Skeletal muscle satellite cell (primary cell): ENCODE measurements at regions not wholly inside any gene's neighbourhood (a gene's known extent, or its start where the extent isn't known, plus 50 kb on each side); places are given as distances from the start of the nearest gene placed in this dataset.

ENCODE experiments used
- H3K27me3 ChIP-seq: 2 replicates; pipeline ENCODE4 v1.7.0; 2013; ENCODE audit warnings: low read length; ENCODE audit not compliant: control insufficient read depth, insufficient read depth
- H3K36me3 ChIP-seq: 2 replicates; pipeline ENCODE4 v1.7.0; 2013; ENCODE audit warnings: mild to moderate bottlenecking, control low read depth, low read length; ENCODE audit not compliant: insufficient read depth
- H3K4me1 ChIP-seq: 2 replicates; pipeline ENCODE4 v1.7.0; 2013; ENCODE audit warnings: low read length; ENCODE audit not compliant: control insufficient read depth, insufficient read depth
- H3K4me2 ChIP-seq: 2 replicates; pipeline ENCODE4 v1.7.0; 2013; ENCODE audit warnings: mild to moderate bottlenecking, low read length
- H3K4me3 ChIP-seq: 2 replicates; pipeline ENCODE4 v1.7.0; 2013; ENCODE audit warnings: low read length
- H3K9ac ChIP-seq: 2 replicates; pipeline ENCODE4 v1.7.0; 2013; ENCODE audit warnings: mild to moderate bottlenecking, low read depth, low read length, moderate library complexity
- H3K9me3 ChIP-seq: replicated peaks from 2 replicates; pipeline ENCODE4 v1.7.0; 2013; ENCODE audit warnings: mild to moderate bottlenecking, control low read depth, low read length

DNA sequence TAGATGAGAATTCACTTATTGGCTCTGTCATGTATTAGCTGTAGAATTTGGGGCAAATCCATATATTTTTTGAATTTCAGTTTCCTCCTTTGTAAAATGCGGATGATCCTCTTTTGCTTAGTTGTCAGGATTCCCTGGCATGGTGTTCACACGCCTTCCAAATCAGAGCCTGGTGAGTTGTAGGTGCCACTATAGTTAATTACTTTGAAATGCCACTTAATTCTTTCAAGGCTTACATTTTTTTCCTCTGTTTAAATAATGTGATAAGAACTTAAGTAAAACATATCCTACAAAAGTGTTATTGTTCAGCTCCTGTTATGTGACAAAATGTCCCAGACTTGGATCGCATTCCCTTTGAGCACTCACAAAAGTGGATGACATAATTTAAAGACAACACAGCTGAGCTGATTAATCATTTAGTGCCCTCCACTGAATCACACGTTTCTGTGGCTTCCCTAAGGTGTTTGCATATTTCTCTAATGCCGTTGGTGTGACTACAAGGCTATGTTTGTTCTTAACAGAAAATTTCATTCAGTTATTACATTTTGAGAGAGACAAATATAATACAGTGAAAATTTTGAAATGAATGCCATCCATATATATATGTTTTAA is 471.2 kb upstream of the CHST9 start:
- no peaks in the 10 kb centered on the region for H3K9me3 ChIP-seq
- peaks cover 12% of the 10 kb centered on the region for H3K4me1 ChIP-seq
- no peaks in the 10 kb centered on the region for H3K27me3 ChIP-seq
- no peaks in the 10 kb centered on the region for H3K36me3 ChIP-seq
- H3K4me2 ChIP-seq = peak overlapping the region; percentile 4
- peak overlapping the region; percentile 31 for H3K9ac ChIP-seq
- no peak overlapping the region for H3K4me3 ChIP-seq

DNA sequence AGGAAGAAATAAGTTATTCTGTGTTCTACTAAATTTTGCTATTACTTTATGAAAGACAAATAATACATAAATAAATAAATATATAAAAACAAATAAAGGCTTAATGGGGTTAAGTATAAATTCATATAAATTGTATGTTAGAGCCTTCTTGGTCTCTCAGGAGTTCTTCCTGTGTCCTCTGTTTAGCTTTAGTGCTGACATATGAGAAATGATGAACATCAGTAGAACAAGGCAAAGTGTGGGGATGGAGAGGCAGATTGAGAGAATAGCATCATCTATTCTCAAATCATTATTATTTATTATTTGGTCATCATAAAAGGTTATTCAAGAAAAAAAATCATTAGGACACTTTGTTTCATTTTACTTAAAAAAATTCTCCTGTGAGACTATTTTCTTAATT is 468.1 kb upstream of the CHST9 start:
- Histone ChIP-seq H3K4me2 (no peak overlapping the region), H3K9me3 (no peaks in the 10 kb centered on the region), H3K27me3 (no peaks in the 10 kb centered on the region), H3K36me3 (no peaks in the 10 kb centered on the region), H3K4me3 (no peak overlapping the region), H3K4me1 (peaks cover 12% of the 10 kb centered on the region), H3K9ac (no peak overlapping the region)

DNA sequence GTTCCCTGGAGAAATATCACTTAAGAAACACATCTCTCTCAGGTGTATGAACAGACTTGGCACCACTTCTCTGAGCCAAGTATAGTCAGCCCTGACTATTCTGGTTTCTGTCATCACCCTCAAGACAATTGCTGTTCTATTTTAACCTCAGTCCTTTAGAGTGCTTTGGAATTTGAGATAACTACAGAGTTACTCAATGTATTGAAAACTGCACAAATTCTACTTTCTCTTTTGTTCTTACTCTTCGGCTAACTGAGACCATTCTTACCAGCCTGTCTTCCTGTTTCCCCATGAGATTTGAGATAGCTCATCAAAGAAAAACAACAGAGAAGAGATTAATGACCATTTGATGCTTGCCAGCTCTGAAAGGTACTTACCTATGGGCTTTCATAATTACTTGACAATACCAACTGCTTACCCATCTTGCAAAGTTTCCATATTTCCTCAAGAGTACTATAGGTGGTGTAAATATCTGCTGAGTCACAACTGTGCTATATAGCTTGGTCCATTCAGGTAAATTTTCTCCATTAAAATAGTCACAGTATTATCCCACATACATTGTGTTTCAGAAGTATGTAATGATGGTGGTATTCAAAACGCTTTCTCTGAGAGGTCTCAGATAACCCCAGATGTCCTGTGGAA is 467.5 kb upstream of the CHST9 start:
- Histone ChIP-seq H3K9ac (no peak overlapping the region), H3K4me1 (peaks cover 12% of the 10 kb centered on the region), H3K27me3 (no peaks in the 10 kb centered on the region), H3K9me3 (no peaks in the 10 kb centered on the region), H3K4me3 (no peak overlapping the region), H3K4me2 (no peak overlapping the region), H3K36me3 (no peaks in the 10 kb centered on the region)

DNA sequence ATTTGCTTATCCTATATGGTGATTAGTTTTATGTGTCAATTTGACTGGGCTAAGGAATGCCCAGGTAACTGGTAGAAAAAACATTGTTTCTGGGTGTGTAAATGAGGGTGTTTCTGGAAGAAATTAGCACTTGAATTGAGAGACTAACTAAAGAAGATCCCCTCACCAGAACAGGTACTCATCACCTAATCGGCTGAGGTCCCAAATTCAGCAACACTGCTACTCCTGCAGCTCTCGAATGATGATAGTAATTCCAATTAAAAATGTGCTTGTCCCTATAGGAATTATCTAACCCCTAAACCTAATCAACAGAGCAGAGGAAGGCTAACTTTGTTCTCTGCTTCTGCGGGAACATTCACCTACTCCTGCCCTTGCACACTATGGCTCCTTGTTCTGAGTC is 464.5 kb upstream of the CHST9 start:
- no peaks in the 10 kb centered on the region for H3K36me3 ChIP-seq
- no peak overlapping the region for H3K9ac ChIP-seq
- no peak overlapping the region for H3K4me2 ChIP-seq
- no peak overlapping the region for H3K4me3 ChIP-seq
- H3K4me1 ChIP-seq = no peaks in the 10 kb centered on the region
- no peaks in the 10 kb centered on the region for H3K9me3 ChIP-seq
- no peaks in the 10 kb centered on the region for H3K27me3 ChIP-seq

DNA sequence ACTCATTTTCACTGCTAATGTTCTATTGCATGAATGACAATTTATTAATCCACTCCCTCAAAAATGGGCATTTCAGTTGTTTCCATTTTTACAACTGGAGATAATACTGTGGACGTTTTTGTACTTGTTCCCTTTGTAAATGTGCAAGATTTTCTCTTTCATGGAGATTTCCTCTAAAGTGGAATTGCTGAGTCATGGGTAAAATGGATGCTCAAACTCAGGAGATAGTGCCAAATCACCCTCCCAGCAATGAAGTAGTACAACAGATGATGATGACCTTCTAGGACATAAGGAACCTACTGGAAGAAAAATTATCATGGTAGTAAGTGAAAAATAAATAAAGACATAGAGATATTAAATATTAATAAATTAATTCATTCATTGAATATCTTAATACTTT is 460.8 kb upstream of the CHST9 start:
- no peaks in the 10 kb centered on the region for H3K9me3 ChIP-seq
- H3K4me2 ChIP-seq = no peak overlapping the region
- H3K9ac ChIP-seq = no peak overlapping the region
- no peaks in the 10 kb centered on the region for H3K4me1 ChIP-seq
- H3K4me3 ChIP-seq = no peak overlapping the region
- H3K27me3 ChIP-seq = no peaks in the 10 kb centered on the region
- H3K36me3 ChIP-seq = no peaks in the 10 kb centered on the region

DNA sequence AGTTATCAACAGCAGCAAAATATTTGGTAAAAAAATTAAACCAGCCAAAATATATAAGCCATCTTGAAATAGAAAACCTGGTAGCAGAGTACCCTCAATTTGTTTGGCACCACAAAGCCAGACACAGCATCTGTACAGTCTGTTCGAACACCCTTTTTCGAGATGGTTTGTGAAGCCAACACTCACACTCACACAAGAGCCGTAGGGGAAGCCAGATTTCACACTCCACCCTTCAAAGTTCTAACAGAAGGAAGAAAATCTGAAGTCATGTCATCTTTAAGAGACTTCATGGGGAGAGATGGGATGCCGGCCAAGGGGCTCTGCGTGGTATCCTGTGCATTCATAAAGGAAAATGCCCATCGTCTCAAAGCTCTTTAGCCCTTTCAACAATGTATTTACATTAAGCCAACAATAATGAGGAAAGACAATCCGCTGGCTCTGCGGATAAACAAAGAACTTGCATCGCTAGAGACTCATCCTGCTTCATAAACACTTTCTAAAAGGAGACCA is 451.5 kb upstream of the CHST9 start:
- no peaks in the 10 kb centered on the region for H3K9me3 ChIP-seq
- no peaks in the 10 kb centered on the region for H3K36me3 ChIP-seq
- H3K4me2 ChIP-seq = no peak overlapping the region
- H3K9ac ChIP-seq = no peak overlapping the region
- H3K4me3 ChIP-seq = no peak overlapping the region
- H3K27me3 ChIP-seq = no peaks in the 10 kb centered on the region
- H3K4me1 ChIP-seq = no peaks in the 10 kb centered on the region

DNA sequence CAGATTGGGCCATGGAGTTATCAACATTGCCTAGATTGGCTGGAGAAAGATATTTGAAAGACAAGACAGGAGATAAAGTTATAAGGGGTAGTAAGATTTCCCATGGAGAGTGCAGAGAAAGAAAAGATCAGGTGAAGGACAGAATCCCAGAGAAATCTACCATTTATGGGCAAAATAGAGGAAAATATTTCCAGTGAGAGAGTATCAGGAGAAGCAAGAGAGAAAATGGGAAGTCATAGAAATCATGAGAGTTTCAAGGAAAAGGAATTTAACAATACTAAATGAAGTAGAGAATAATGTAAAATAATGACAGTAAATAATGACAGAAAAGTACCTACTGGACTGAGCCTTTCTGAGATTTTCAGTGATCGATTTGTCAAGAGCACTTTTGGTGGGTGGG is 447.6 kb upstream of the CHST9 start:
- Histone ChIP-seq H3K27me3 (no peaks in the 10 kb centered on the region), H3K4me1 (no peaks in the 10 kb centered on the region), H3K9me3 (no peaks in the 10 kb centered on the region), H3K36me3 (no peaks in the 10 kb centered on the region), H3K4me3 (no peak overlapping the region), H3K4me2 (no peak overlapping the region), H3K9ac (no peak overlapping the region)

DNA sequence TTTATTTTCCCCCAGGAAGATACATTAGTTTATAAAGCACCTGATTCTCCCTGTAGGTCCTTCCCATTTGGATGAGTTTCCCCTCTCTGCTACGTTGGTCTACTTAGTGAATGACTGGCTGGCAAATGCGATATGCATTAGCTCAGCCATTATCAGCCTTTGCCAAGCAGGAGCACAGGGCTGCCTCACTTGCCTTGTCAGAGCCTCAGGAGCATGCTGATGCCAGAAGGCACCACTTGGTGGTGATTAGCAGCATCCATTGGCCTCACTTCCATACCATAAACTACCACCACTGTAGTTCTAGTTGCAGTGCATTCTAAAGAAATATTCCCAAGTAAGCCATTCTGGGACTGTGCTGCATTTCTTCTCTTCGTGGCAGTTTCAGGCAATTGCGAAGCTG is 442.8 kb upstream of the CHST9 start:
- H3K9ac ChIP-seq = no peak overlapping the region
- no peaks in the 10 kb centered on the region for H3K4me1 ChIP-seq
- no peaks in the 10 kb centered on the region for H3K27me3 ChIP-seq
- H3K36me3 ChIP-seq = no peaks in the 10 kb centered on the region
- H3K4me2 ChIP-seq = no peak overlapping the region
- no peaks in the 10 kb centered on the region for H3K9me3 ChIP-seq
- H3K4me3 ChIP-seq = no peak overlapping the region

DNA sequence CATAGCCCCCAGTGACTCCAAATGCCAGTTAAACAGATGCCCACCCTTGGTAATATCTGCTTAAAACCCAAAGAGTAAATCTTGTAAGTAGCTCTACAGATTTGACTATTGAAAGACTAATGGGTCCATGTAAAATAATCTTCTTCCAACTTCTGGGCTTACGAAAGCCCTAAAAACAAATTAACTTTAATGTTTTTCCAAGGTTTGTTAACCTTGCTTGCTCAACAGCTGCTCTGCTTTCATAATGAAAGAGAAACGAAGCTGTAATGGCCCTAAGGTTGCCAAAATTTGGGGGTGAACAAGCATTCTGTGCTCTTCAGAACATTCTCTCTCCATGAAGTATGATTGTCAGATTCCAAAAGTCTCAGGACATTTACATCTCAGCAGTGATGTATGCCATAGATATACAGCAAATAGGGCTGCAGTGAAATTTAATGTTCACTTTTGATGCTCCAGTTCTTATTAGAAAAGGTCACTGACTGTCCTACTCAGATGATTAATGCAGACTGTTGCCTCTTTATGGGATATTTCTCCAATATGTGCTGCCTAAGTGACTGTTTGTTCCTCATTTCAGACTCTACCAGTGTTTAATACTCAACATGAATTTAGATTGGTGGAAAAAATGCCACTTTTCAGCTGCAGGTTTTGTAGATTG is 436.3 kb upstream of the CHST9 start:
- Histone ChIP-seq H3K27me3 (no peaks in the 10 kb centered on the region), H3K4me3 (no peak overlapping the region), H3K9me3 (no peaks in the 10 kb centered on the region), H3K4me1 (no peaks in the 10 kb centered on the region), H3K9ac (no peak overlapping the region), H3K4me2 (no peak overlapping the region), H3K36me3 (no peaks in the 10 kb centered on the region)

DNA sequence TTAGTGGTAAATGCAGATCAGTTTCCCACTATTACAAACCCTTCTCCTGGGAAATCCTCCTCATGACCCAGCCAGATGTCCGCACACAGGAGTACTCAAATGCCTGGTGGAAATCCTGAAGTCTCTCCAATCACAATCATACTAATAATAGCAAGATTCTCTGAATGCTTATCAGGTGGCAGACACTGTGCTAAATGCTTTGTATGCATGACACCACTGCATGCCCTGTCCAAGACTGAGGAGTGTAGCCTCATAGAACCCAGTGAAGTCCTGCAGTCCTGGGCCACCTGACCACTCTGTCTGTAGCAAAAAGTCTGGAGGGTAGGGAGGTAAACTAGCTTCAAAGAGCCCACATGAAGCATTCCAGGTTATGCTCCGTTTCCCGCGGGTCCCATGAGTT is 434.8 kb upstream of the CHST9 start:
- Histone ChIP-seq H3K4me3 (no peak overlapping the region), H3K9ac (no peak overlapping the region), H3K4me2 (no peak overlapping the region), H3K36me3 (no peaks in the 10 kb centered on the region), H3K27me3 (no peaks in the 10 kb centered on the region), H3K9me3 (no peaks in the 10 kb centered on the region), H3K4me1 (no peaks in the 10 kb centered on the region)

DNA sequence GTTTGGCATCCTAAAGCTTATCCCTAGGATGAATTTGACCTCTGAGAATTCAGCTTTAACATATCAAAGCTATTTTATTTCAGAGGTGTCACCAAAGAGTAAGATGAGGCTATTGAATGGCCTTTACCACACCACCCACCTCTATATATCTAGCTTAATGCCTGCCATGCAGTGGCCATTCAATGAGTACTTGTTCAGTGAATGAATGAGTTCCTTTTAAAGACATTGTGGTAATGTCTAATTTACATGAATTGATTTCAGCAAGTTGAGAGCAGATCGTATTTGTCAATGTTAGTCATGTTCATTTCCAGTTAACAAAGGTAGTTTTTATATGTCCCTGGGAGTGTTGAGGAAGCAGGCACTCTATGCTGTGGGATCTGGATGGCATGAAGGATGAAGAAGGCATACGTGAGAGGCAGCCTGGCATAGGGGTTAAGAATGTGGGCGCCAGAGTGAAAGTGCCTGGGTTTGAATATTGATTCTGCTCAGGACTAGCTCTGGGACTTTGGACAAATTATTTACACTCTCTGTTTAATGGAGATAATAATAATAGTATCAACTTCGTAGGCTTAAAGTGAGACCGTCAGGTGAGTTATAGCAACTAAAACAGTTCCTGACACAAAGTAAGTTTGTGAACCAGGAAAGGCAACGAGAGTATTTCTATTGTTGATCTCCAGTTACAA is 434.1 kb upstream of the CHST9 start:
- Histone ChIP-seq H3K36me3 (no peaks in the 10 kb centered on the region), H3K4me2 (no peak overlapping the region), H3K27me3 (no peaks in the 10 kb centered on the region), H3K9me3 (no peaks in the 10 kb centered on the region), H3K9ac (no peak overlapping the region), H3K4me1 (no peaks in the 10 kb centered on the region), H3K4me3 (no peak overlapping the region)
